ENCODE measurements at regions not wholly inside any gene's neighbourhood (a gene's known extent, or its start where the extent isn't known, plus 50 kb on each side); places are given as distances from the start of the nearest gene placed in this dataset.

GRCh38 chr18:37617623-37618022 lies 52.0 kb upstream of the CELF4 start:
- no peak for DNase-seq

Measured in activated effector memory CD4-positive, alpha-beta T cell treated with anti-CD3 and anti-CD28 coated beads, Interleukin-2, amount 50 U/mL, for 16 hours (primary cell).